Caco-2 (cell line): ENCODE measurements at regions not wholly inside any gene's neighbourhood (a gene's known extent, or its start where the extent isn't known, plus 50 kb on each side); places are given as distances from the start of the nearest gene placed in this dataset.

Experiments
- BruUV-seq: library from RNA; stranded (reverse); fragments of 400-500 nt; replicated peaks from 2 replicates; lab custom pipeline; 2021; lab: Mats Ljungman, UMichigan
- CTCF ChIA-PET: fragments of 300-600 bp; sonication (Branson Sonifier 250); formaldehyde crosslinking; loops from one replicate; lab custom pipeline; 2022; ENCODE audit warnings: antibody characterized with exemption; lab: Charles Lee
- POLR2A ChIA-PET: fragments of 300-600 bp; sonication (Branson Sonifier 250); formaldehyde crosslinking; loops from one replicate; lab custom pipeline; 2022; ENCODE audit warnings: antibody characterized with exemption; lab: Charles Lee
- DNase-seq, 2 experiments: peaks; one replicate each; pipeline versions ENCODE4 v3.0.0 to v3.0.0-alpha.2; 2020 to 2022
- H3K27me3 ChIP-seq: replicated peaks from 2 replicates; pipeline ENCODE4 v1.6.0; 2011; ENCODE audit warnings: low read length; ENCODE audit not compliant: control insufficient read depth, insufficient read depth
- H3K36me3 ChIP-seq: 2 replicates; pipeline ENCODE4 v1.5.1; 2011; ENCODE audit warnings: low read length; ENCODE audit not compliant: control insufficient read depth, insufficient read depth
- H3K4me1 ChIP-seq: fragments of 250-450 bp; sonication (Bioruptor Pico); 2 replicates; pipeline ENCODE4 v1.5.1; 2020; ENCODE audit warnings: mild to moderate bottlenecking
- H3K4me3 ChIP-seq: 2 replicates; pipeline ENCODE4 v1.5.1; 2011; ENCODE audit warnings: low read depth, mild to moderate bottlenecking, control low read depth, low read length
- H3K9me3 ChIP-seq: fragments of 250-450 bp; sonication (Bioruptor Pico); 2 replicates; pipeline ENCODE4 v1.5.1; 2020; ENCODE audit warnings: mild to moderate bottlenecking, moderate library complexity
- H3K27ac Mint-ChIP-seq: one replicate; pipeline ENCODE4 v1.8.0; 2022; ENCODE audit warnings: mixed read lengths; ENCODE audit not compliant: unreplicated experiment
- H3K27me3 Mint-ChIP-seq: one replicate; pipeline ENCODE4 v1.8.0; 2022; ENCODE audit warnings: mixed read lengths; ENCODE audit not compliant: insufficient read depth, unreplicated experiment
- H3K36me3 Mint-ChIP-seq: one replicate; pipeline ENCODE4 v1.8.0; 2022; ENCODE audit warnings: mild to moderate bottlenecking, mixed read lengths; ENCODE audit not compliant: insufficient read depth, unreplicated experiment
- H3K4me1 Mint-ChIP-seq: one replicate; pipeline ENCODE4 v1.8.0; 2022; ENCODE audit warnings: low read depth, mixed read lengths; ENCODE audit not compliant: unreplicated experiment
- H3K4me3 Mint-ChIP-seq: one replicate; pipeline ENCODE4 v1.8.0; 2022; ENCODE audit warnings: mild to moderate bottlenecking, moderate library complexity, mixed read lengths; ENCODE audit not compliant: unreplicated experiment
- H3K9me3 Mint-ChIP-seq: one replicate; pipeline ENCODE4 v1.8.0; 2022; ENCODE audit warnings: mixed read lengths; ENCODE audit not compliant: unreplicated experiment
- CTCF ChIP-seq, 2 experiments: fragments of 200-600 bp in 1 of 2; IDR thresholded peaks; 1 replicate in 1 of 2; 2 replicates in 1 of 2; pipeline versions ENCODE4 v1.5.1 to v1.8.0; 2011 to 2022; ENCODE audit warnings: antibody characterized with exemption in 1 of 2, control low read depth in 1 of 2, inconsistent platforms in 1 of 2, low read depth in 1 of 2, low read length in 1 of 2, mild to moderate bottlenecking in 1 of 2, moderate library complexity in 1 of 2; ENCODE audit not compliant: insufficient read depth in 1 of 2, severe bottlenecking in 1 of 2, unreplicated experiment in 1 of 2
- intact Hi-C: fragments of 100-400 bp; cut with micrococcal nuclease; formaldehyde crosslinking; loops from one replicate; pipeline ENCODE4 v1.10.0; 2022; ENCODE audit not compliant: unreplicated experiment

- no peak overlapping the region for H3K4me3 ChIP-seq
- Mint-ChIP-seq H3K4me1 (peaks cover 8% of the 10 kb centered on the region), H3K27ac (no peak overlapping the region), H3K9me3 (no peaks in the 10 kb centered on the region), H3K27me3 (peaks cover 2% of the 10 kb centered on the region), H3K36me3 (no peaks in the 10 kb centered on the region), H3K4me3 (no peak overlapping the region)
- no peaks in the 10 kb centered on the region for H3K9me3 ChIP-seq
- ChIA-PET POLR2A (no interaction called here), CTCF (no interaction called here)
- no peaks in the 10 kb centered on the region; the same call in 1 of the 2 replicates for H3K27me3 ChIP-seq
- no peak for DNase-seq
- BruUV-seq, result no TSS peak
- H3K36me3 ChIP-seq, result no peaks in the 10 kb centered on the region
- TF ChIP-seq CTCF (IDR thresholded peaks at IDR 0.05; ENCODE audit: insufficient read depth in 1 of 2, low read depth in 1 of 2, low read length in 1 of 2, severe bottlenecking in 1 of 2, unreplicated experiment in 1 of 2), result no peak
- H3K4me1 ChIP-seq, result no peaks in the 10 kb centered on the region
- intact Hi-C loops, result no loop called here
Measured at GRCh38 chr2:136173126-136173525, 55.2 kb upstream of the CXCR4 start.

GRCh38 chr2:136171223-136171622 is 53.3 kb upstream of the CXCR4 start:
- POLR2A ChIA-PET, result no interaction called here
- H3K36me3 Mint-ChIP-seq, result no peaks in the 10 kb centered on the region

GRCh38 chr2:136168720-136169119 is 50.8 kb upstream of the CXCR4 start:
- ChIA-PET CTCF (no interaction called here), POLR2A (interaction anchor here (0.9 kb wide), 1 partner anchor 79 kb away, joined by 3 read pairs; no protein-coding TSS in a partner anchor)
- Mint-ChIP-seq H3K27ac (no peak overlapping the region), H3K36me3 (no peaks in the 10 kb centered on the region), H3K4me3 (no peak overlapping the region), H3K27me3 (peaks cover 8% of the 10 kb centered on the region), H3K9me3 (no peaks in the 10 kb centered on the region), H3K4me1 (no peaks in the 10 kb centered on the region)
- no TSS peak for BruUV-seq
- H3K4me3 ChIP-seq, result no peak overlapping the region
- intact Hi-C loops, result no loop called here
- no peaks in the 10 kb centered on the region for H3K4me1 ChIP-seq
- no peaks in the 10 kb centered on the region for H3K36me3 ChIP-seq
- H3K27me3 ChIP-seq, result no peaks in the 10 kb centered on the region
- no peak for TF ChIP-seq CTCF (IDR thresholded peaks at IDR 0.05; ENCODE audit: insufficient read depth in 1 of 2, low read depth in 1 of 2, low read length in 1 of 2, severe bottlenecking in 1 of 2, unreplicated experiment in 1 of 2)
- no peak for DNase-seq
- no peaks in the 10 kb centered on the region for H3K9me3 ChIP-seq

More at GRCh38 chr2:136171223-136171622, 53.3 kb upstream of the CXCR4 start:
- no peak overlapping the region for H3K27ac Mint-ChIP-seq
- intact Hi-C loops, result no loop called here
- CTCF ChIA-PET, result no interaction called here
- no peak for DNase-seq
- Histone ChIP-seq H3K4me3 (no peak overlapping the region), H3K4me1 (no peaks in the 10 kb centered on the region), H3K27me3 (no peaks in the 10 kb centered on the region; the same call in 1 of the 2 replicates), H3K36me3 (no peaks in the 10 kb centered on the region), H3K9me3 (no peaks in the 10 kb centered on the region)
- no peak for TF ChIP-seq CTCF (IDR thresholded peaks at IDR 0.05; ENCODE audit: insufficient read depth in 1 of 2, low read depth in 1 of 2, low read length in 1 of 2, severe bottlenecking in 1 of 2, unreplicated experiment in 1 of 2)
- peaks cover 5% of the 10 kb centered on the region for H3K27me3 Mint-ChIP-seq
- H3K4me3 Mint-ChIP-seq, result no peak overlapping the region
- H3K9me3 Mint-ChIP-seq, result no peaks in the 10 kb centered on the region
- H3K4me1 Mint-ChIP-seq, result no peaks in the 10 kb centered on the region
- BruUV-seq, result no TSS peak
